ENCODE measurements at regions not wholly inside any gene's neighbourhood (a gene's known extent, or its start where the extent isn't known, plus 50 kb on each side); places are given as distances from the start of the nearest gene placed in this dataset.

GRCh38 chr4:136784326-136784725 is 748.0 kb downstream of the PCDH18 start:
- TF ChIP-seq, protein P1, sequence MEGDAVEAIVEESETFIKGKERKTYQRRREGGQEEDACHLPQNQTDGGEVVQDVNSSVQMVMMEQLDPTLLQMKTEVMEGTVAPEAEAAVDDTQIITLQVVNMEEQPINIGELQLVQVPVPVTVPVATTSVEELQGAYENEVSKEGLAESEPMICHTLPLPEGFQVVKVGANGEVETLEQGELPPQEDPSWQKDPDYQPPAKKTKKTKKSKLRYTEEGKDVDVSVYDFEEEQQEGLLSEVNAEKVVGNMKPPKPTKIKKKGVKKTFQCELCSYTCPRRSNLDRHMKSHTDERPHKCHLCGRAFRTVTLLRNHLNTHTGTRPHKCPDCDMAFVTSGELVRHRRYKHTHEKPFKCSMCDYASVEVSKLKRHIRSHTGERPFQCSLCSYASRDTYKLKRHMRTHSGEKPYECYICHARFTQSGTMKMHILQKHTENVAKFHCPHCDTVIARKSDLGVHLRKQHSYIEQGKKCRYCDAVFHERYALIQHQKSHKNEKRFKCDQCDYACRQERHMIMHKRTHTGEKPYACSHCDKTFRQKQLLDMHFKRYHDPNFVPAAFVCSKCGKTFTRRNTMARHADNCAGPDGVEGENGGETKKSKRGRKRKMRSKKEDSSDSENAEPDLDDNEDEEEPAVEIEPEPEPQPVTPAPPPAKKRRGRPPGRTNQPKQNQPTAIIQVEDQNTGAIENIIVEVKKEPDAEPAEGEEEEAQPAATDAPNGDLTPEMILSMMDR (IDR thresholded peaks at IDR 0.05) = no peak
- TF ChIP-seq POLR2A (IDR thresholded peaks at IDR 0.05) = no peak
